GM21447 (cell line): ENCODE measurements at regions not wholly inside any gene's neighbourhood (a gene's known extent, or its start where the extent isn't known, plus 50 kb on each side); places are given as distances from the start of the nearest gene placed in this dataset.

Experiments
- ATAC-seq: cut with Tn5 transposase; IDR thresholded peaks from one replicate; pipeline ENCODE4 v1.9.1; 2021; ENCODE audit not compliant: unreplicated experiment

GRCh38 chrX:20397587-20397986 lies 130.9 kb upstream of the RPS6KA3 start:
- ATAC-seq = no peak

GRCh38 chrX:20394451-20394850 lies 127.7 kb upstream of the RPS6KA3 start:
- no peak for ATAC-seq

GRCh38 chrX:20393944-20394343 lies 127.2 kb upstream of the RPS6KA3 start:
- no peak for ATAC-seq

- ATAC-seq = no peak
Observed at GRCh38 chrX:20388594-20388993, 121.9 kb upstream of the RPS6KA3 start.

GRCh38 chrX:20383477-20383876 lies 116.8 kb upstream of the RPS6KA3 start:
- ATAC-seq = no peak

GRCh38 chrX:20382518-20383297 lies 116.0 kb upstream of the RPS6KA3 start:
- ATAC-seq = no peak

GRCh38 chrX:20382082-20382481 lies 115.4 kb upstream of the RPS6KA3 start:
- no peak for ATAC-seq

- peak; percentile 52 for ATAC-seq
Observed at GRCh38 chrX:20378233-20378920, 111.7 kb upstream of the RPS6KA3 start.

- no peak for ATAC-seq
Observed at GRCh38 chrX:20374900-20375438, 108.3 kb upstream of the RPS6KA3 start.

- no peak for ATAC-seq
Observed at GRCh38 chrX:20374450-20374849, 107.7 kb upstream of the RPS6KA3 start.

GRCh38 chrX:20373063-20373462 lies 106.4 kb upstream of the RPS6KA3 start:
- no peak for ATAC-seq

- ATAC-seq = no peak
Observed at GRCh38 chrX:20372533-20372932, 105.8 kb upstream of the RPS6KA3 start.

- ATAC-seq = no peak
Observed at GRCh38 chrX:20369468-20369867, 102.8 kb upstream of the RPS6KA3 start.

- no peak for ATAC-seq
Observed at GRCh38 chrX:20364238-20364637, 97.5 kb upstream of the RPS6KA3 start.

GRCh38 chrX:20363275-20363674 lies 96.6 kb upstream of the RPS6KA3 start:
- no peak for ATAC-seq

GRCh38 chrX:20362268-20363267 lies 95.9 kb upstream of the RPS6KA3 start:
- ATAC-seq = no peak

GRCh38 chrX:20361890-20362262 lies 95.2 kb upstream of the RPS6KA3 start:
- ATAC-seq = no peak

- ATAC-seq = no peak
Observed at GRCh38 chrX:20361081-20361889, 94.6 kb upstream of the RPS6KA3 start.

GRCh38 chrX:20355187-20355586 lies 88.5 kb upstream of the RPS6KA3 start:
- no peak for ATAC-seq

- no peak for ATAC-seq
Observed at GRCh38 chrX:20354505-20354904, 87.8 kb upstream of the RPS6KA3 start.
